Mucosa of rectum (tissue), 2 donors: ENCODE measurements at regions not wholly inside any gene's neighbourhood (a gene's known extent, or its start where the extent isn't known, plus 50 kb on each side); places are given as distances from the start of the nearest gene placed in this dataset.
"Not testable (repeated sequence)": the region's sequence is repeated elsewhere in the genome, so short reads cannot be mapped to it uniquely, and the experiment has no call there.

Experiments
- H3K27ac ChIP-seq, 2 donors: one replicate each; pipeline ENCODE4 v1.7.0; 2013; ENCODE audit warnings: inconsistent platforms in 2 of 2, low read depth in 2 of 2, low read length in 2 of 2
- H3K27me3 ChIP-seq, 2 donors: one replicate each; pipeline ENCODE4 v1.7.0; 2013; ENCODE audit warnings: low read length in 2 of 2; ENCODE audit not compliant: control insufficient read depth in 2 of 2, insufficient read depth in 2 of 2
- H3K36me3 ChIP-seq, 2 donors: one replicate each; pipeline ENCODE4 v1.7.0; 2013; ENCODE audit warnings: low read length in 2 of 2; ENCODE audit not compliant: control insufficient read depth in 2 of 2, insufficient read depth in 2 of 2
- H3K4me1 ChIP-seq, 2 donors: one replicate each; pipeline ENCODE4 v1.7.0; 2013; ENCODE audit warnings: low read length in 2 of 2, mild to moderate bottlenecking in 1 of 2; ENCODE audit not compliant: control insufficient read depth in 2 of 2, insufficient read depth in 2 of 2
- H3K4me3 ChIP-seq, 2 donors: one replicate each; pipeline ENCODE4 v1.7.0; 2013; ENCODE audit warnings: low read length in 2 of 2
- H3K9ac ChIP-seq, 2 donors: one replicate each; pipeline ENCODE4 v1.7.0; 2013; ENCODE audit warnings: low read length in 2 of 2, low read depth in 1 of 2, mild to moderate bottlenecking in 1 of 2
- H3K9me3 ChIP-seq, 2 donors: one replicate each; pipeline ENCODE4 v1.7.0; 2013; ENCODE audit warnings: low read length in 2 of 2; ENCODE audit not compliant: control insufficient read depth in 2 of 2
- donor health status: healthy.
- donor health status: Normal muscosa, but diverticular disease.

DNA sequence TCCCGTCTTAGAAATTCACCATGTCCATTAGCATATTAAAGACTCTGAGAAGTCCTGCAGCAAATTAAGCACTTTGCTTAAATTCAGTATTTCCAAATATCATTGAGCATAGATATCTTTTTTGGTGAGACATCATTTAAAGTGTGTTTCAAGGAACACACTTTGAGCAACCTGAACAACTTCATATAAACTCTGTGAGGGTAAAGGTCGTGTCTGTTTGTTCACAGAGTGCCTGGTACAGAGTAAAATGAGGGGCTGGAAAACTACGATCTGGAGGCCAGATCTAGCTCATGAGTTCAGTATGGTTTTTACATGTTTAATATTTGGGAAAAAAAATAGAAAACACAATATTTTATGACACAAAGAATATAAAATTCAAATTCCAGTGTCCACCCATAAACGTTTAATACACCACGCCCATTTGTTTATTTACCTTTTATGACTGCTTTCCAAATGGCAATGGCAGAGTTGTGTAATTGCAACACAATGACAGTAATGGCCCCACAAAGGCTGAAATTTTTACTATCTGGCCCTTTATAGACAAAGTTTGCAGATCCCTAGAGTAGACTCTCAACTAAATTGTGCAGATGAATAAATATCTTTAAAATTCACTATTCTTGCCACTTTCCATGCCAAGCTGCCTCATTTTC is 67.4 kb downstream of the SNTN start:
- H3K4me1 ChIP-seq, result peaks cover 0 to 2% of the 10 kb centered on the region in 2 donors
- H3K27me3 ChIP-seq, result no peaks in the 10 kb centered on the region
- no peaks in the 10 kb centered on the region for H3K9me3 ChIP-seq
- no peak overlapping the region for H3K27ac ChIP-seq
- H3K9ac ChIP-seq, result no peak overlapping the region
- no peak overlapping the region for H3K4me3 ChIP-seq
- H3K36me3 ChIP-seq, result no peaks in the 10 kb centered on the region

DNA sequence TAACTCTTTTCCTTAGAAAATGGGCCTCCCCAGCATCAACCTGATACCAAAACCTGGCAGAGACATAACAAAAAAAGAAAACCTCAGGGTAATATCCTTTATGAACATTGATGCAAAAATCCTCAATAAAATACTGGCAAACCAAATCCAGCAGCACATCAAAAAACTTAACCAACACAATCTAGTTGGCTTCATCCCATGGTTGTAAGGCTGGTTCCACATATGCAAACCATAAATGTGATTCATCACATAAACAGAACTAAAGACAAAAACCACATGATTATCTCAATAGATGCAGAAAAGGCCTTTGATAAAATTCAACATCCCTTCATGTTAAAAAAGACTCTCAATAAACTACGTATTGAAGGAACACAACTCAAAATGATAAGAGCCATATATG is 68.5 kb downstream of the SNTN start:
- H3K27me3 ChIP-seq, H3K9ac ChIP-seq, H3K4me1 ChIP-seq, H3K36me3 ChIP-seq, H3K27ac ChIP-seq, H3K4me3 ChIP-seq, H3K9me3 ChIP-seq: not testable (repeated sequence)

DNA sequence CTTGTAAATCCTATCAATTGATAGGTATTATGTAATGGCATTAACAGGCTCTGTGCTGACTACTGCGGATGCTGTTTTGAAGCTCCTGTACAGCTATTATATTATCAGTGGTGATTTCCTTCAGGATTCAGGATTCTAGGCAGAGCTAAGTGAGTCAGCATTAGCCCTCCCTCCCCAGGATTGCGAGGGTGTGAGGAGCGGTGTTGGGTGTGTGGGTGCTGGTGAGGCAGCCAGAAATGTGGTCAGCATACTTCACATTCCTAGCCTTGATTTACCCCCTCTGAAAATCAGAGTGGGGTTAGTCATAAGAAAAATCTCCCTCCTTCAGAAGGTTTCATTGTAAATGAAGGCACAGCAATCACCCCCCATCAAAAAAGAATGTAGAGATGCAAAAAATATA is 72.5 kb downstream of the SNTN start:
- no peak overlapping the region for H3K27ac ChIP-seq
- H3K27me3 ChIP-seq, result peaks cover 0 to 3% of the 10 kb centered on the region in 2 donors
- no peak overlapping the region for H3K9ac ChIP-seq
- H3K4me3 ChIP-seq, result no peak overlapping the region
- H3K36me3 ChIP-seq, result no peaks in the 10 kb centered on the region
- no peaks in the 10 kb centered on the region for H3K4me1 ChIP-seq
- no peaks in the 10 kb centered on the region for H3K9me3 ChIP-seq

DNA sequence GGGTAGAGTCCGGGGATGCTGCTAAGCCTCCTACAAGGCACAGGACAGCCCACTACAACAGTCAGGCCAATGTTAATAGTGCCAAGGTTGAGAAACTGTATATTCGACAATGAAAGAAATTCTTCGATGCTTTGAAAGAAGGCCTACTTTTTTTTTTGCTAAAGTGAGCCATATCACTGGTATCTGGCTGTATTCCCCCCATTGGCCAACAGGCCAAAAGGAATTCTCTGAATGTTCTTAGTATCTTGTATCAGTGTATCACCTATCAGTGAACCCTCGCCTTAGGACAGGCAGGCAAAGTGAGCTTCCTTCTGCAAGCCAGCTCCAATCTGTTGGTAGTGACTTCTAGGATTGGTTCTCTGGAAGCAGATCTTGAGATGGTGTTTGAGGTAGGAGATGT is 74.2 kb downstream of the SNTN start:
- Histone ChIP-seq H3K9me3 (no peaks in the 10 kb centered on the region), H3K9ac (no peak overlapping the region), H3K27ac (no peak overlapping the region), H3K36me3 (no peaks in the 10 kb centered on the region), H3K27me3 (peaks cover 0 to 3% of the 10 kb centered on the region in 2 donors), H3K4me3 (no peak overlapping the region), H3K4me1 (no peaks in the 10 kb centered on the region)

DNA sequence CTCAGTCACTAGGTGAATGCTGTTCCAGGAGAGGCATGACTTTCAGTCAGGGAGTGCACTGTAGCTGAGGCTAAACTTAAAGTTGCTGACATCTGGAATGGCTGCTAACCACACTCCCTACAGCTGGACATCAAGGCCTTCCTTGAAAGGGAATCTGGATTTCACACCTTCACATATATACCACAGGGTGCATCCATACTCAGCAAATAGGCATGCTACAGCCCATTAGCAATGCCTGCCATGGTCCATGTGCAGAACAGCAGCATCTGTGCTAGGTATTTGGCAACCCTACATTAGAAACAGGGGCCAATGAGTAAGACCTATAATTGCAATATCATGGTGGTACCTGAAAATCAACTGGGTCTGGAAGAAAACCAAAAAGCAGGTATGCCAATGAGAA is 74.8 kb downstream of the SNTN start:
- Histone ChIP-seq H3K4me3 (no peak overlapping the region), H3K27me3 (peaks cover 0 to 3% of the 10 kb centered on the region in 2 donors), H3K27ac (no peak overlapping the region), H3K9ac (no peak overlapping the region), H3K9me3 (no peaks in the 10 kb centered on the region), H3K36me3 (no peaks in the 10 kb centered on the region), H3K4me1 (no peaks in the 10 kb centered on the region)

DNA sequence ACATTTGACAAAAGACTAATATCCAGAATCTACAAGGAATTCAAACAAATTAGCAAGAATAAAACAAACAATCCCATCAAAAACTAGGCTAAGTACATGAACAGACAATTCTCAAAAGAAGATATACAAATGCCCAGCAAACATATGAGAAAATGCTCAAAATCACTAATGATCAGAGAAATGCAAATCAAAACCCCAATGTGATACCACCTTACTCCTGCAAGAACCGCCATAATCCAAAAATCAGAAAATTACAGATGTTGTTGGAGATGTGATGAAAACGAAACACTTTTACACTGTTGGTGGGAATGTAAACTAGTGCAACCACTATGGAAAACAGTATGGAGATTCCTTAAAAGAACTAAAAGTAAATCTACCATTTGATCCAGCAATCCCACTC is 79.4 kb downstream of the SNTN start:
- H3K9me3 ChIP-seq, result no peaks in the 10 kb centered on the region
- H3K4me3 ChIP-seq, result no peak overlapping the region
- no peaks in the 10 kb centered on the region for H3K4me1 ChIP-seq
- no peak overlapping the region for H3K27ac ChIP-seq
- H3K27me3 ChIP-seq, result no peaks in the 10 kb centered on the region
- H3K36me3 ChIP-seq, result no peaks in the 10 kb centered on the region
- H3K9ac ChIP-seq, result no peak overlapping the region

DNA sequence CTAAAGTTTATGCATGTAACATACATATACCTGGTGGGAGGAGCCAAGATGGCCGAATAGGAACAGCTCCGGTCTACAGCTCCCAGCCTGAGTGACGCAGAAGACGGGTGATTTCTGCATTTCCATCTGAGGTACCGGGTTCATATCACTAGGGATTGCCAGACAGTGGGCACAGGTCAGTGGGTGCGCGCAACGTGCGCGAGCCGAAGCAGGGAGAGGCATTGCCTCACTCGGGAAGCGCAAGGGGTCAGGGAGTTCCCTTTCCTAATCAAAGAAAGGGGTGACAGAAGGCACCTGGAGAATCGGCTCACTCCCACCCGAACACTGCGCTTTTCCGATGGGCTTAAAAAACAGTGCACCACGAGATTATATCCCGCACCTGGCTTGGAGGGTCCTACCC is 80.8 kb downstream of the SNTN start:
- H3K9ac ChIP-seq, H3K9me3 ChIP-seq, H3K36me3 ChIP-seq, H3K4me3 ChIP-seq, H3K27me3 ChIP-seq, H3K4me1 ChIP-seq, H3K27ac ChIP-seq: not testable (repeated sequence)

DNA sequence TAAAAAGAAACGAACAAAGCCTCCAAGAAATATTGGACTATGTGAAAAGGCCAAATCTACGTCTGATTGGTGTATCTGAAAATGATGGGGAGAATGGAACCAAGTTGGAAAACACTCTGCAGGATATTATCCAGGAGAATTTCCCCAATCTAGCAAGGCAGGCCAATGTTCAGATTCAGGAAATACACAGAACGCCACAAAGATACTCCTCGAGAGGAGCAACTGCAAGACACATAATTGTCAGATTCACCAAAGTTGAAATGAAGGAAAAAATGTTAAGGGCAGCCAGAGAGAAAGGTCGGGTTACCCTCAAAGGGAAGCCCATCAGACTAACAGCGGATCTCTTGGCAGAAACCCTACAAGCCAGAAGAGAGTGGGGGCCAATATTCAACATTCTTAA is 82.2 kb downstream of the SNTN start:
- not testable (repeated sequence) for H3K4me3 ChIP-seq, H3K36me3 ChIP-seq, H3K9me3 ChIP-seq, H3K27ac ChIP-seq, H3K4me1 ChIP-seq, H3K27me3 ChIP-seq, H3K9ac ChIP-seq

DNA sequence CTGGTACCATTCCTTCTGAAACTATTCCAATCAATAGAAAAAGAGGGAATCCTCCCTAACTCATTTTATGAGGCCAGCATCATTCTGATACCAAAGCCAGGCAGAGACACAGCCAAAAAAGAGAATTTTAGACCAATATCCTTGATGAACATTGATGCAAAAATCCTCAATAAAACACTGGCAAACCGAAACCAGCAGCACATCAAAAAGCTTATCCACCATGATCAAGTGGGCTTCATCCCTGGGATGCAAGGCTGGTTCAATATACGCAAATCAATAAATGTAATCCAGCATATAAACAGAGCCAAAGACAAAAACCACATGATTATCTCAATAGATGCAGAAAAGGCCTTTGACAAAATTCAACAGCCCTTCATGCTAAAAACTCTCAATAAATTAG is 82.3 kb upstream of the C3orf49 start:
- not testable (repeated sequence) for H3K9me3 ChIP-seq, H3K9ac ChIP-seq, H3K27me3 ChIP-seq, H3K4me1 ChIP-seq, H3K27ac ChIP-seq, H3K36me3 ChIP-seq, H3K4me3 ChIP-seq

DNA sequence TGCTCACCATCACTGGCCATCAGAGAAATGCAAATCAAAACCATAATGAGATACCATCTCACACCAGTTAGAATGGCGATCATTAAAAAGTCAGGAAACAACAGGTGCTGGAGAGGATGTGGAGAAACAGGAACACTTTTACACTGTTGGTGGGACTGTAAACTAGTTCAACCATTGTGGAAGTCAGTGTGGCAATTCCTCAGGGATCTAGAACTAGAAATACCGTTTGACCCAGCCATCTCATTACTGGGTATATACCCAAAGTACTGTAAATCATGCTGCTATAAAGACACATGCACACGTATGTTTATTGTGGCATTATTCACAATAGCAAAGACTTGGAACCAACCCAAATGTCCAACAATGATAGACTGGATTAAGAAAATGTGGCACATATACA is 80.5 kb upstream of the C3orf49 start:
- H3K9ac ChIP-seq, H3K27ac ChIP-seq, H3K36me3 ChIP-seq, H3K4me1 ChIP-seq, H3K27me3 ChIP-seq, H3K4me3 ChIP-seq, H3K9me3 ChIP-seq: not testable (repeated sequence)

DNA sequence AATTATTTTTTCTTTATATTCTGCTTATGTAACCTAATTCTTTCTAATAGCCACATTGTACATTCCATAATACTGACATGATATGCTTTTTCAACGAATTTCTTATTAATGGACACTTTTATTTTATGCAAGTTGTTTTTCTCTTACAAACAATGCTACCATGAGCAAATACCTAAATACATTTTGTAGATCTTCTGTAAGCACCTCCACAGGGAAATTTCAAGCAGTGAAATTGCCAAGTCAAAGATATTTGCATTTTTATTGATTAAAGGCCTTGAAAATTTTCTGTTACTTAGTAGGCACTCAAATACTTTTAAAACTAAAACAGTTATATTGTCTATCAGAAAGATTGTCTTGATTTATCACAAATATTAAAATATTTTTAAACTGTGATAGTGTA is 79.6 kb upstream of the C3orf49 start:
- no peaks in the 10 kb centered on the region for H3K9me3 ChIP-seq
- no peak overlapping the region for H3K4me3 ChIP-seq
- H3K27ac ChIP-seq, result no peak overlapping the region
- H3K36me3 ChIP-seq, result no peaks in the 10 kb centered on the region
- no peaks in the 10 kb centered on the region for H3K27me3 ChIP-seq
- H3K4me1 ChIP-seq, result no peaks in the 10 kb centered on the region
- no peak overlapping the region for H3K9ac ChIP-seq
